Right ventricle myocardium superior (tissue), 1 donor: ENCODE measurements at regions not wholly inside any gene's neighbourhood (a gene's known extent, or its start where the extent isn't known, plus 50 kb on each side); places are given as distances from the start of the nearest gene placed in this dataset.
A peak's percentile ranks its signal among the peaks of the same experiment; 100 is the strongest.
"Not testable (repeated sequence)": the region's sequence is repeated elsewhere in the genome, so short reads cannot be mapped to it uniquely, and the experiment has no call there.

Source experiments
- ATAC-seq: fragments of 200-7000 bp; cut with Tn5 transposase; one replicate; pipeline ENCODE4 v1.9.1; 2020; ENCODE audit warnings: mild to moderate bottlenecking; ENCODE audit not compliant: poor library complexity
- DNase-seq: peaks from one replicate; pipeline ENCODE4 v3.0.0-alpha.2; 2020
- intact Hi-C: fragments of 100-400 bp; cut with DNase I; formaldehyde crosslinking; loops from one replicate; pipeline ENCODE4 v1.11.2; 2022
- donor health status: DM: no; HTN: yes; CAD: no; lungs with severe emphysema.

DNA sequence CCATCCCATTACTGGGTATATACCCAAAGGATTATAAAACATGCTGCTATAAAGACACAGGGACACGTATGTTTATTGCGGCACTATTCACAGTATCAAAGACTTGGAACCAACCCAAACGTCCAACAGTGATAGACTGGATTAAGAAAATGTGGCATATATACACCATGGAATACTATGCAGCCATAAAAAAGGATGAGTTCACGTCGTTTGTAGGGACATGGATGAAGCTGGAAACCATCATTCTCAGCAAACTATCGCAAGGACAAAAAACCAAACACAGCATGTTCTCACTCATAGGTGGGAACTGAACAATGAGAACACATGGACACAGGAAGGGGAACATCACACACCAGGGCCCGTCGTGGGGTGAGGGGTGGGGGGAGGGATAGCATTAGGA is 106.1 kb downstream of the CHD1L start:
- DNase-seq, ATAC-seq, intact Hi-C loops: not testable (repeated sequence)

- ATAC-seq (no peak), DNase-seq (no peak)
- intact Hi-C loops: no loop called here
Observed at GRCh38 chr1:147349533-147349932, 107.0 kb downstream of the CHD1L start.

- intact Hi-C loops: no loop called here
- ATAC-seq: no peak
Observed at GRCh38 chr1:147351140-147351835, 108.8 kb downstream of the CHD1L start.

DNA sequence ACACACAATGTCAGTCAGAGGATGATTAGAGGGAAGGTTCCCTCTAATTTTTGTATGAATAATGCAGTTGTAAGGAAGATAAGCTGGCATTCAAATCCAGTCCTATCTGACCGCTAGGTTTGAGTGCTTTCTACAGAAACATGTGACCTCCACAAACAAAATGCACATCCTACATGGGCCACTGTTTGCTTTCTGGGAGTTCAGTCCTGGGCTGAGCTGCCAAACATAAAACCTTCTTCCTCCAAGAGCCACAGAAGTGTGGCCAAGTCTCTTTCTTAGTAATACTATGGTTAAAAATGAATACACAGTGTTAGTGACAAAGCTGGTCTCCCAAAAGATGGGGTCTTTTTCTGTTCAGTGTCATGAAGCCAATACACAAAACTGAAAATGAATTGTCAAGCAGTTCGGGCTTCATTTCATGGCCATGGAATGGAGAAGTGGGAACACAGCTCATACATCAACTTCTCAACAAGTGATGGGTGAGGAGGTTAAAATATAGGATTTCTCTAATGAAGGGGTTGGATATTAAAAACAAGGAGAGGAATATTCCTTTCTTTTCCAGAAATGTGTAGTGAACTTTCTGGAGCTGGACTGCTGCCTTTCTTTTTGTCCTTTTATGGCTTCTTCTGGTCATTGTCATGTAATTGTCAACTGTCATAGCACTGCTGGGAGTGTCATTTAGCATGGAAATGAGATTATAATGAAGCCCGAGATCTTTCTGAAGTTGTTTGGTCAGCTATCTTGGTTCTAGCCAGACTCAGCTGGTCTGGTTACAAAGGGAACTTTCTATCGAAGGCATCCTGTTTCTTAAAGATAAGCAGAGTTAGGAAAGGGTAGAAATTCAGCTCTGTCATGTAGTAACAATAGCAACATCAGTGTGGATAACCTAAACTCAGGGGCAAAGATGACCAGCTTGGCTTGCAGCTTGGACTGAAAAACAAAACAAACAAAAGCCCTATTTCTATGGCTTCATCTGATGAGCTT is 135.1 kb downstream of the CHD1L start:
- ATAC-seq: no peak
- intact Hi-C loops: no loop called here
- no peak for DNase-seq

More at GRCh38 chr1:147351140-147351835, 108.8 kb downstream of the CHD1L start:
- no peak for DNase-seq

DNA sequence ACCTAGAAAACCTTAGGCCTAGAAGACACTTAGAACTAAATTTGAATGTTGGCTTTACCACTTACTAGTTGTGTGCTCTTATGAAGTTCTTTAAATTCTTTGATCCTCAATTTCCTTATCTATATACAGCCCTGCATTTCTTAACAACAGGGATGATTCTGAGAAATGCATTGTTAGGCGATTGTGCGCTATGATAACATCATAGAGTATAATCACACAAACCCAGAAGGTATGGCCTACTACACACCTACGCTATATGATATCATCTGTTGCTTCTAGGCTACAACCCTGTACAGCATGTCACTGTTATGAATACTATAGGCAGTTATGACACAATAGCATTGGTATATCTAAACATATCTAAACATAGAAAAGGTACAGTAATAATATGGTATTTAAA is 137.4 kb downstream of the CHD1L start:
- no peak for DNase-seq
- intact Hi-C loops: loop anchor here (10.0 kb wide), 1 partner anchor 95 kb away; no protein-coding TSS in a partner anchor
- ATAC-seq: no peak

DNA sequence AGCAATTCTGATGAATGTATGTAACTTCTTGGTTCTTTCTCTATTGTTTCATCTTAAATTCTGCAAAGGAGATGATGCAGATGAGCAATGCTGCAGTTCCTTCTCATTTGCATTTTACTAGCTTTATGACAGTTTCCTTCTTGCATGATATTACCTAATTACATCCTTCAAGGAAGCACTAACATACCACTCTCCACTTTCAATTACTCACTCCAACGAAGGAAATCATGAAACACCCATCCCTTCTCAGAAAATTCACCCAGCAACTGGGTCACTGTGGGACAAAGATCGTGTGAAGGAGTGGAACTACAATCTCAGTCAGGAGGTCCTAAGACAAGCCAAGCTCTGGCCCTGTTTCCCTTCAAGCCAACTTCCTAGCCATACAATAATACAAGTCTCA is 142.3 kb downstream of the CHD1L start:
- intact Hi-C loops: loop anchor here (10.0 kb wide), 1 partner anchor 100 kb away; no protein-coding TSS in a partner anchor
- ATAC-seq: no peak
- DNase-seq: no peak

DNA sequence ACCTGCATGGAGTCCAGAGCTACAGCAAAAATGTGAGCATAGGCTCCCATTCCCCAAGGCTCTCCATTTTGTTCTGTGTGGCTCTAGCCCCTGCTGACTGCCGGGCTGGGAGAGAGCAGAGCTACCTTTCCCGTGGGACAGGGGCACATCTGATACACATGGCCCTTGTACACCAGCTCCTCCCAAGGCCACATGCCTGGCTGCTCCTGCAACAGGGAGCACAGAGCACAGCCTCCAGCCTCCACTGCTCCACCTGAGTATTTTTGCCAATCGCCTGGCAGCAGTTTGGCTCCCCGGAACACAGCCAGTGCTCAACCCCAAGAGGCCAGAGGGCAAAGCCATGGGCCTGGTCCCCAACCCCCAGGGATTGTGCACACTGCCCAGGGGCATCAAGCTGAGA is 146.5 kb downstream of the CHD1L start:
- intact Hi-C loops: loop anchor here (10.0 kb wide), 1 partner anchor 104 kb away; no protein-coding TSS in a partner anchor
- DNase-seq (no peak), ATAC-seq (no peak)

GRCh38 chr1:147389532-147390184 is 147.2 kb downstream of the CHD1L start:
- ATAC-seq (peak; percentile 22), DNase-seq (no peak)
- intact Hi-C loops: loop anchor here (10.0 kb wide), 1 partner anchor 105 kb away; no protein-coding TSS in a partner anchor

DNA sequence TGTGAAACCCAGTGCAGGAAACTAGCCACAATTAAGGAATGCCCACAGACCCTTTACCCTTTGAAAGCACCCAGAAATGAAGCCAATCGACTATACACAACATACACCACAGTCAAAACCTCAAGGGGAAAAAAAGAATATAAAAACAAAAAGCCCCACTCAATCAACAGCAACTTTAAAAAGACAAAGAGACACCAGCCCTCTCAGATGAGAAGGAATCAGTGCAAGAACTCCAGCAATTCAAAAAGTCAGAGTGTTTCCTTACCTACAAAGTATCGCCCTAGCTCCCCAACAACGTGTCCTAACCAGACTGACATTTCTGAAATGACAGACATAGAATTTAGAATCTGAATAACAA is 147.7 kb downstream of the CHD1L start:
- ATAC-seq (no peak), DNase-seq (no peak)
- intact Hi-C loops: no loop called here

DNA sequence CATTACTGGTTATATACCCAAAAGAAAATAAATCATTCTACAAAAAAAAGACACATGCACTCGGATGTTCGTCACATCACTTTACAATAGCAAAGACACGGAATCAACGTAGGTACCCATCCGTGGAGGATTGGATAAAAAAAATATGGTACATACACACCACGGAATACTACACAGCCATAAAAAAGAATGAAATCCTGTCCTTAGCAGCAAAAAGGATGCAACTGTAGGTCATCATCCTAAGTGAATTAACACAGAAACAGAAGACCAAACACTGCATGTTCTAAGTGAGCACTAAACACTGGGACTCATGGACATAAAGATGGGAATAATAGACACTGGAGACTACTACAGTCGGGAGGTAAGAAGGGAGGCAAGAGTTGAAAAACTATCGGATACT is 148.6 kb downstream of the CHD1L start:
- DNase-seq (no peak), ATAC-seq (no peak)
- intact Hi-C loops: no loop called here

GRCh38 chr1:147402326-147403045 is 138.8 kb upstream of the BCL9 start:
- intact Hi-C loops, ATAC-seq, DNase-seq: not testable (repeated sequence)

DNA sequence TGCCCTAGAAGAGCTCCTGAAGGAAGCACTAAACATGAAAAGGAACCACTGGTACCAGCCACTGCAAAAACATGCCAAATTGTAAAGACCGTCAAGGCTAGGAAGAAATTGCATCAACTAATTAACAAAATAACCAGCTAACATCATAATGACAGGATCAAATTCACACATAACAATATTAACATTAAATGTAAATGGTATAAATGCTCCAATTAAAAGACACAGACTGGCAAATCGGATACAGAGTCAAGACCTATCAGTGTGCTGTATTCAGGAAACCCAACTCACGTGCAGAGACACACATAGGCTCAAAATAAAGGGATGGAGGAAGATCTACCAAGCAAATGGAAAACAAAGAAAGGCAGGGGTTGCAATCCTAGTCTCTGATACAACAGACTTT is 137.0 kb upstream of the BCL9 start:
- intact Hi-C loops, ATAC-seq: not testable (repeated sequence)

DNA sequence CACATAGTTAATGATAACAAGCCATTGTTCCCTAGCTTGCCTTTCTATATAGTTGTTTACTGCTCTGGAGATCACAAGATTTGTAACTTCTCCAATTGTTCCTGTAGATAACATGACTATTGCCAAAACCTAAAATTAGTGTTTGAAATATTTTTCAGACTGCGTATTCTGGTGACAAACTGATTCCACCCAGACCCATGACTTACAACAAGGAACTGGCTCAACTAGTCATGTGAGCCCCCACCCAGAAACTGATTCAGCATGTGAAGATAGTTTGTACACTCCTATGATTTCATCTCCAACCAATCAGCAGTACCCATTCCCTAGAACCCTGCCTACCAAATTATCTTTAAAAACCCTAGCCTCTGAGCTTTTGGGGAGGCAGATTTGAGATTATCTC is 131.4 kb upstream of the BCL9 start:
- intact Hi-C loops: no loop called here
- ATAC-seq: no peak
- no peak for DNase-seq

More for the DNA sequence above, 137.0 kb upstream of the BCL9 start:
- not testable (repeated sequence) for DNase-seq

GRCh38 chr1:147413110-147413605 is 128.1 kb upstream of the BCL9 start:
- ATAC-seq (no peak), DNase-seq (no peak)
- intact Hi-C loops: no loop called here

DNA sequence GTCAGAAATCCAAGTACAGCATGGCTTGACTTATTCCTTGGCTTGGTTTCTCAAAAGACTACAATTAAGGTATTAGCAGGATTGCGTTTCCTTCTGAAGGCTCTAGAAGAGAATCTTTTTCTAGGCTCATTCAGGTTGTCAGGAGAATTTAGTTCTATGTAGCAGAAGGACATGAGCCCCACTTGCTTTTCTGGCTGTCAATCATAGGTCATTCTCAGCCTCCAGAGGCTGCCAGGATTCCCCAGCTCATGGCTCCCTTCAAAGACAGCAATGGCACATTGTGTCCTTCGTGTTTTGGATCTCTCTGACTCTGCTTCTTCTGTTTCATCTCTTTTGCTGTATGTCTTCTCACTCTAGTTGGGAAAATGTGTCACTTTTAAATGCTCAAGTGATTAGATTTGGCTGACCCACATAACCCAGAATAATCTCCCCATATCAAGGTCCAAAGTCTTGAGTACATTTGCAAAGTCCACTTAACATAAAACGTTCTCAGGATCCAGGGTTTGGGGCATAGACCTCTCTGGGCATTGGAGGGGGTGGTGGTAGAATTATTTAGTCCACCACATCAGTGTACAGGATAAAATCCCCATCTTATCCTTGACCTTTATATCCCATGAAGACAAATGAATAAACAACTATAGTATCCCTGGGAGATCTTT is 126.7 kb upstream of the BCL9 start:
- no peak for DNase-seq
- intact Hi-C loops: no loop called here
- no peak for ATAC-seq

DNA sequence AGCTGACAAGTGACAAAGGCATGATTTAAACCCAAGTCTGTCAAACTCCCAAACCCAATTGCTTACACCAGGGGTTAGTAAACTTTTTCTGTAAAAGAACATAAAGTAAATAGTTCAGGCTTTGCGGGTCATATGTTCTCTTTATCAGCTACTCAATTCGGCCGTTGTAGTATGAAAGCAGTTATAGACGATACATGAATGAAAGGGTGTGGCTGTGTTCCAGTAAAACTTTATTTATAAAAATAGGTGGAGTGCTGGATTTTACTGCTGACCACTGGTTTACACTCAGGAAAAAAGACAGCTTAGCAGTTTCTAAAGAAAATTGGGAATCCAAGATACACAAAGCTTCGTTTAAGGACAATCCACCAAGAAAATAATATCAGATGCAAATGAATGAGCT is 124.3 kb upstream of the BCL9 start:
- intact Hi-C loops: no loop called here
- DNase-seq (no peak), ATAC-seq (no peak)

DNA sequence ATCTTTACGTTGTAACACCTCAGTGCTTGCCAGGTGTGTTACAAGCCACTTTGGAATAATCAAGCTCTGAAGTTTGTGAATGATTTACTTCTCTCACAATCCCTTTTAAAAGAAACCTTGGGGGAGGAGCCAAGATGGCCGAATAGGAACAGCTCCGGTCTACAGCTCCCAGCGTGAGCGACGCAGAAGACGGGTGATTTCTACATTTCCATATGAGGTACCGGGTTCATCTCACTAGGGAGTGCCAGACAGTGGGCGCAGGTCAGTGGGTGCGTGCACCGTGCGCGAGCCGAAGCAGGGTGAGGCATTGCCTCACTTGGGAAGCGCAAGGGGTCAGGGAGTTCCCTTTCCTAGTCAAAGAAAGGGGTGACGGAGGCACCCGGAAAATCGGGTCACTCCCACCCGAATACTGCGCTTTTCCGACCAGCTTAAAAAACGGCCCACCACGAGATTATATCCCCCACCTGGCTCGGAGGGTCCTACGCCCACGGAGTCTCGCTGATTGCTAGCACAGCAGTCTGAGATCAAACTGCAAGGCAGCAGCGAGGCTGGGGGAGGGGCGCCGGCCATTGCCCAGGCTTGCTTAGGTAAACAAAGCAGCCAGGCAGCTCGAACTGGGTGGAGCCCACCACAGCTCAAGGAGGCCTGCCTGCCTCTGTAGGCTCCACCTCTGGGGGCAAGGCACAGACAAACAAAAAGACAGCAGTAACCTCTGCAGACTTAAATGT is 118.0 kb upstream of the BCL9 start:
- intact Hi-C loops, ATAC-seq, DNase-seq: not testable (repeated sequence)
